HS-5 (cell line): ENCODE measurements at regions not wholly inside any gene's neighbourhood (a gene's known extent, or its start where the extent isn't known, plus 50 kb on each side); places are given as distances from the start of the nearest gene placed in this dataset.
A peak's percentile ranks its signal among the peaks of the same experiment; 100 is the strongest.
"Not testable (repeated sequence)": the region's sequence is repeated elsewhere in the genome, so short reads cannot be mapped to it uniquely, and the experiment has no call there.

Source experiments
- DNase-seq: peaks from one replicate; pipeline ENCODE4 v3.0.0-alpha.2; 2012; ENCODE audit warnings: low read depth

DNA sequence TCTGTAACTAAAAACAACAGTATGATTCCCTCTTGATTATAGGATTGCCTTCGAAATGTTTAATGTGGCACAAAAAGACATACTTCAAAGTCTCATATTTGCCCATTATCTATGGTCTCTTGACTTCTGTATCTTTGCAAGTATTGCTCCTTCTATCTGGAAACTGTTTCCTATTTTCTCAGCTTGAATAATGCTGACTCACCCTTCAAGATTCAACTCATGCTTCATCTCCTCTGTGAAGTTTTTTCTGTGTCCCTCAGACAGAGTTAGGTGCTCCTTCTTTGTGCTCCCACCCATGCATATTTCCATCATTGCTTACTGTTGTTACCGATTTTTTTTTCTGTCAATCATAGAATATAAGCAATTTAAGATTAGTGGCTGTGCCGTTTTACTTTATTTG lies 192.8 kb upstream of the ROBO1 start:
- no peak for DNase-seq

- DNase-seq: no peak
Observed at GRCh38 chr3:79957066-79957465, 189.3 kb upstream of the ROBO1 start.

DNA sequence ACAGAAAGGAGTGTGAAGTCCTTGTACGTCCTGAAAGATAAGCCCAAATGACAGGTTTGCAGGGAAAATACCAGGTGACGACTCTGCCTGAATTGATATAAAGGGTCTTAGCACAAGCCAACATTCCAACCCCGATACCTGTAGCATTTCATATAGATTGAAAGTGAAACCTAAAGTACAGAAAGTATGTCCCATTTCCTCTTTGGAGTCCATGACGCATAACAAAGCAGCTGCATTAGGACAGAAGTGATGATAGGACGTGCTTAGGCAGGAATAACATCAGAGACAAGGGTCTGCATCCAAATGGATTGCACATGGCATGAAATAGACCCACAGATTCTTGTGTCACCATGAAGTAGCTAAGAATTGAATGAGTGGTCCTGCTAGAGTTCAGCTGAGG lies 187.0 kb upstream of the ROBO1 start:
- no peak for DNase-seq

DNA sequence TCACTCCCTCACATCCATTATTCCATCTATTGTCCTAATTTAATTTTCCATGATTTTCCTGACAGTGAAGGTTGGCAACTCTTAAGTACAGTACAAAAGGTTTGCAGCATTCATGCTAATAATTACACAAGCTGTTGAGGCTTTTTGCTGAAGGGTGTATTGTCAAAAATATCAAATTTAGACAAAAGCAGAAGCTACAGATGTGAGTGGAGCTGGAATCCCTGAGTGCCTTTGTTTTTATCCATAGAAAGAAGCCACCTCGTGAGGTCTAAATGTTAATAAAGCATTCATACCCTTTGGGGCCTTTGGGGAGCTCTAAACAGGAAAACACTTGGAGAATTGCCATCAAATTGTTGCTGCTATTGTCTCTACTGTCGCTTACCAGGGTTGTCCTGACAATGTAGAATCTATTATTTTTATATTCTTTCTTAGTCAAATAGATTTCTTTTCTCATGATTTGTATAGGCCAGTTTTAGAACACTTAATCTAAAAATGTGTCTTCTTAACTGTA lies 185.8 kb upstream of the ROBO1 start:
- DNase-seq: no peak

GRCh38 chr3:79951426-79951825 lies 183.6 kb upstream of the ROBO1 start:
- not testable (repeated sequence) for DNase-seq

- no peak for DNase-seq
Observed at GRCh38 chr3:79947957-79948356, 180.2 kb upstream of the ROBO1 start.

GRCh38 chr3:79947469-79947868 lies 179.7 kb upstream of the ROBO1 start:
- DNase-seq: no peak

- peak; percentile 30 for DNase-seq
Observed at GRCh38 chr3:79937567-79937966, 169.8 kb upstream of the ROBO1 start.

DNA sequence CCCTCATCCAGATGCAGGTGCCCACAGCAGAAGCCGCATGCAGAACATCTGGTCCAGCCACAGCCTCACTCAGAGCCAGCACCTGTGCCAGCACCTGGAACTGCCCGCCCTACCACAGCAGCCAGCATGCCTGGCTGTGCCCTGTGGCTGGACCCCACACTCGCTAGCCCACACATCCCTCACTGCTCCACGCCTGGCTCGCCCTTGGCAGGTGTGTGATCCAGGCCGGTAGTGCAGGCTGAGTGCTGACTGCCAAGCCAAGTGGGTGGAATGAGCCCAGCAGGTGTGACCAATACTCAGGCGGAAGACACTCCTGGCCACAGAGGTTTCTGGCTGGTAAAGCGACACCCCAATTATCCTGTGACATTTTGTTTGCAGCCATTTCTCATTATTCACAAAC lies 162.4 kb upstream of the ROBO1 start:
- DNase-seq: no peak

DNA sequence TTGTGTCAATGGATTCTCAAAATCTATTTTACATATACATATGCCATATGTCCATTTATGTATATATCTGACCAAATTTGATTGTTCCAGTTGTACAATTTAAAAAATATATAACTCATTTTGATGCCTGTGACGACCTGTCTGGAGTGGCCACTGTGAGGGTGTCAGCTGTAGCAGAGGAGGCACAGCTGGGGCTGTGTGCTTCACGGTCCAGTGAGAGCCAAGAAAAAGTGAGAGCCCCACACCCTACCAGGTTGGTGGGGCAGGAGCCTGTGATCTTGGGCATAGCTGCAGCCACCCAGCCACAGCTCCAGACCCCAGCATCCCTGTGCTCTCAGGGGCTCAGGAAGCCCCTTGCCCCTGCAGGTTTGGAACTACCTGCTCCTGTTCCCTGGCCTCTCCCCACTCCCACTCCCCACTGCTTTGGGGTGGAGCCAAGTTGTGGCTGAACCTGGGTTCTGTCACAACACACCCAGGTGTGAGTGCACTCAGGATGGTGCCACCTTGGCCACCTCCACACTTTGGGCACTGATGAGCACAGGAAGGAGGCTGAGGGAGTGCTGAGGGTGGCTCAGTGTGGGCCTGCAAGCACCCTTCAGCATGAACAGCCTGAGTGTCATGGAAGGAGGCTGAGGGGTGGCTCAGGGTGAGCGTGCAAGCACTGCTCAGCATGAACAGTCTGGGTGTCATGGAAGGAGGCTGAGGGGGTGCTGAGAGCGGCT lies 161.1 kb upstream of the ROBO1 start:
- DNase-seq: no peak

- no peak for DNase-seq
Observed at GRCh38 chr3:79926522-79926921, 158.7 kb upstream of the ROBO1 start.

DNA sequence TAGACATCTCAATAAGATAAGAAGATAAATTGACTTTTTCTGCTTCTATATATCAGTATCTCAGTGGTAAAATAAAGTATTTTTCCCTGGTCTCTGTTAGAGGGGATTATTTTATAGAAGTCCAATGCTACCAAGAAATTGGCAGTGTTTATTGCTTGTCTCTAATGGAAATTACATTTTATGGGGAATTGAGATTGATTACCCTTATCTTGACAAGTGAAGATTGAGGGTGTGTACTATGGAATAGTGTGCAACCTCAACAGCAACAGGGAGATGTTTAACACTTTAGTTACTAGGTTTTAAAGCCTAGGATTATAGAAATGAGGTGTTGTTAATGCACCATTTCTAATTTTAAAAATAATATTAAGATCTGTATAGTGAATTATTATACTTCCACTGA lies 154.8 kb upstream of the ROBO1 start:
- DNase-seq: no peak

DNA sequence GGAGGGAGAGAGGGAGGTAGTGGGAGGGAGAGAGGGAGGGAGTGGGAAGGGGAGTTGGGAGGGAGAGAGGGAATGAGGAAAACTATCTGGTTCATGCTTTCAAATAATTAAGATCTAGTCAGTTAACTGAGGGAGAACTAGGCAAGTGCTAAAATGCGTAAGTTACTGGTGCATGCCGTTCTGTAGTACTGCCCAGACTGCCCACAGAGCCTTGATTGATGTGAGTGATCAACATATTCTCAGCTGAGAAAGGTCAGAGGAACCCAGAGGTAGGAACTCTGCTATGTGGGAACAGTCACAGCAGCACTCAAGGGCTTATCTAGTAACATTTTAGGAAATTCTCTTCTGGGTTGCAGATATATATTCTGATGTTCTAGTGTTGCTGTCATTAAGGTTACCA lies 149.8 kb upstream of the ROBO1 start:
- DNase-seq: no peak

DNA sequence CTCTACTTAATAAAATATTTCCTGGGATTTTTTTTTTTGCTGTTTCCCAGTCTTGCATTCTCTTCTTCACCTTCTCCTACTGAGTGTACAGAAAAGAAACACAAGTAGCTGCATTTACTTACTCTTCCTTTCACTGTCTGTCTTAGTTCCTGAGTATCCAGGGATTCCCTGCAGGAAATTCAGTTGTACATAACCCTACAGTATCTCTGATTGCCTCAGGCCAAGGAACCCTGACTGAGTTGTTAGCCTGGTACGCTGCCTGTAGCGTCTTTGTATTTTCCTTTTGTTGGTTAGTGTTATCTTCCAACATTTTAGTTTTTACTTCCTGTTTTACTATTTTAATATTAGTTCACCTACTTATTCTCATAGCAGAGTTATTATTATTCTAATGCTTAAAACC lies 142.5 kb upstream of the ROBO1 start:
- DNase-seq: no peak

DNA sequence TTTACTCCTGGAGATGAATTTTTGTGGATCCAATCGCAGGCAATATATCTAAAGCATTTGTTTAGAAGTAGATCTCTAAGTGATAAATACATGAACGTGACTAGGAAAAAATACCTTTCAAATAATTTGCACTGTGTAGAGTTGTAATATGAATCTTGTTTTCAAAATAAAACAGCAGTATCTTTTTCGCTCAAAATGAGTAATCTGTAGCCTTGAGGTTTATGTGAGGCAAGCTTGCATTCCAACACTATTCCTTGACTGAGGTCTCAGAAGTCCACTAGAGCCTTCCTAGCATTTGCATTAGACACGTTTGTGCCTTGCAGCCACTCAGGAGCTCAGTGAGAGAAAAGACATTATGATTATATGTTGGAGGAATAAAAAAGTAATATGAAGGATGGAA lies 138.3 kb upstream of the ROBO1 start:
- no peak for DNase-seq

DNA sequence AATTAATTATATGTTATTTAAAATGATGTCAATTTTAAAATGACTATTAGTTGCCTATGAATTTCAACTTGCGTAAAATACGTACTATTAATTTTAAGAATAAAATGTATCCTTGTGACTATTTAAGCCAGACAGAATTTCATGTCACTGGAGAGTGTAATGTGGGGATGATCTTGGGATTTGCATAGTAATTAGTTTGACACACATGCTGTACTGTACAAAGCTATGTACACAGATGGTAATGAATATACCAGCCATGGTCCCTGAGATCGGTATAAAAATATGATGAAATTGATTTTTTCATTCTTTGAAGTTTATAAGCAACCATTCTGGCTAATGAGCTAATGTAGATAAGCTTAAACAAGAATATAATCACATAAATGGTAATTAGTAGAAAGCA lies 134.4 kb upstream of the ROBO1 start:
- no peak for DNase-seq

- no peak for DNase-seq
Observed at GRCh38 chr3:79898907-79899306, 131.1 kb upstream of the ROBO1 start.

GRCh38 chr3:79896086-79896485 lies 128.3 kb upstream of the ROBO1 start:
- no peak for DNase-seq

- no peak for DNase-seq
Observed at GRCh38 chr3:79887213-79887612, 119.4 kb upstream of the ROBO1 start.

- DNase-seq: no peak
Observed at GRCh38 chr3:79886204-79886603, 118.4 kb upstream of the ROBO1 start.

- DNase-seq: no peak
Observed at GRCh38 chr3:79885407-79885806, 117.6 kb upstream of the ROBO1 start.

DNA sequence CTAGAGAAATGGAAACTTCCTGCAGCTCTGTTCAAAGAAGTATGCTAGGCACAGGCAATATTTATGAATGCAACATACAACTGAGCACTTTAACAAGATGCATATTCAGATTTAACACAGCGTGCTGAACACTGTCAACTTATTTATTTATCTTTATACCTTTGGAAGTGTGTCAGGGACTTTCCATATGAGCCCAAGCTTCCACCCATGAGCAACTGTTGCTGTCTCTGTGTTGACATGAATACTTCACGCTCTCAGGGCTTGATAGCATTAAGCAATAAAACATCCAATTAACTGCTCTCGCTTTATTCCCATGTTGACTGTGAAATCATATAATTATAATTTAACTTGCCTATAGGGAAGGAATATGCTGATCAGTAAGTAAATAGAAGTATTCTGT lies 116.6 kb upstream of the ROBO1 start:
- no peak for DNase-seq

DNA sequence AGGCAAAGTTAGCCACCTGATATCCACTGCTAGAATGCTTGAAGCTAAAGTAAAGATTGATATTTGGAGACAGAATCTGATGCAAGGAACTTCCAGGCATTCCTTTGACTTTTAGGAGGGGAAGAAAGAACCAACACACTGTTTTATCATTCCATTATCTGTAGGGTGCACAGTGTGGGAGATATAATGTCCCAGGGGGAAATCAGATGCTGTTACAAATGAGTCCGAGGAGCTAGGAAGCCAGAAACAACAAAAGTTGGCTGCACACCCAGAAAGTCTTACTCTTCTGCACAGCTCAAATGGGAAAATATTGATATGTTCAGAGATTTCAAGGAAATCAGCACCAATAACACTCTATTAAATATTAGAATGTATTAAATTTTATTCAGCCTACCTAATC lies 113.6 kb upstream of the ROBO1 start:
- no peak for DNase-seq

GRCh38 chr3:79878708-79879107 lies 110.9 kb upstream of the ROBO1 start:
- DNase-seq: no peak
